ENCODE measurements at regions not wholly inside any gene's neighbourhood (a gene's known extent, or its start where the extent isn't known, plus 50 kb on each side); places are given as distances from the start of the nearest gene placed in this dataset.

DNA sequence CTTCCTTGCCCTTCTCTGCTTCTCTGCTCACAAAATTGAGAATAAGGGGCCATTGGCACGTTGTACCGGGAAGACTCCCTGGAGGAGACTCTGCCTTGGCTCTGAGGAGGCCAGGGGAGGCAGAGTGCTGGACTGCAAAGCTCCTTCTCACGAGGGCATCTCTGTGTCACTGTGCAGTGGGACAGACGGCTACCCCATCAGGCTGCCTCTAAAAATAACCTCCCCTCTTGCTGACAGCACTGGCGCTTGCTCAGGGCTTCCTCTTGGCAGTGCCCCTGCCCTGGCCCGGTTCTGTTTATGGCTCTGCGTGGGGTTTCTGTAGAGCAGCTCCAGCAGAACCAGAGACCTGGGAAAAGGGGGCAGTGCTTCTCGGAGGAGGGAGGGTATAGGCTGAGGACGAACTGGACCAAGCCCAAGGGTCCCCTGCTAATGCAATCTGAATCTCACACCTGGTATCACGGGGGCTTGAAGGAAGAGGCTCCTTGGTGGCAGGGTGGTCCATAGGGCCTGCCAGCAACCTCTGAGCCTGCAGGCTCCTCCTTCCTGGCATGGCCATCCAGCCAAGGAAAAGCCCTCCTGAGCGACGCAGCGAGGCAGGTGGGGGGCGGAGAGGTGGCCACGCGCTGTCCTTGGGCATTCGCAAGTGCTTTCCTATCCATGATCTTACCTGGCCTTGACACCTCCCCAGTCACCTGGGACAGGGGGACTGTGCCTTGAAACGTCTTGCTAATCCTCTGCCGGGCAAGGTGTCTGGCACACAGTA, 63.3 kb upstream of the TLE3 start:
- TF ChIP-seq, protein P1, sequence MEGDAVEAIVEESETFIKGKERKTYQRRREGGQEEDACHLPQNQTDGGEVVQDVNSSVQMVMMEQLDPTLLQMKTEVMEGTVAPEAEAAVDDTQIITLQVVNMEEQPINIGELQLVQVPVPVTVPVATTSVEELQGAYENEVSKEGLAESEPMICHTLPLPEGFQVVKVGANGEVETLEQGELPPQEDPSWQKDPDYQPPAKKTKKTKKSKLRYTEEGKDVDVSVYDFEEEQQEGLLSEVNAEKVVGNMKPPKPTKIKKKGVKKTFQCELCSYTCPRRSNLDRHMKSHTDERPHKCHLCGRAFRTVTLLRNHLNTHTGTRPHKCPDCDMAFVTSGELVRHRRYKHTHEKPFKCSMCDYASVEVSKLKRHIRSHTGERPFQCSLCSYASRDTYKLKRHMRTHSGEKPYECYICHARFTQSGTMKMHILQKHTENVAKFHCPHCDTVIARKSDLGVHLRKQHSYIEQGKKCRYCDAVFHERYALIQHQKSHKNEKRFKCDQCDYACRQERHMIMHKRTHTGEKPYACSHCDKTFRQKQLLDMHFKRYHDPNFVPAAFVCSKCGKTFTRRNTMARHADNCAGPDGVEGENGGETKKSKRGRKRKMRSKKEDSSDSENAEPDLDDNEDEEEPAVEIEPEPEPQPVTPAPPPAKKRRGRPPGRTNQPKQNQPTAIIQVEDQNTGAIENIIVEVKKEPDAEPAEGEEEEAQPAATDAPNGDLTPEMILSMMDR (IDR thresholded peaks at IDR 0.05), result no peak
- TF ChIP-seq POLR2AphosphoS5 (IDR thresholded peaks at IDR 0.05) (no peak), POLR2A (IDR thresholded peaks at IDR 0.05) (no peak), EP300 (IDR thresholded peaks at IDR 0.05; ENCODE audit: low read depth) (no peak)

All from transverse colon (tissue), 4 donors.